T-helper 9 cell (primary cell): ENCODE measurements at regions not wholly inside any gene's neighbourhood (a gene's known extent, or its start where the extent isn't known, plus 50 kb on each side); places are given as distances from the start of the nearest gene placed in this dataset.
A peak's percentile ranks its signal among the peaks of the same experiment; 100 is the strongest.

Experiments used
- DNase-seq: peaks from one replicate; pipeline ENCODE4 v3.0.0-alpha.2; 2020

- DNase-seq = no peak
Observed at GRCh38 chr2:172153156-172153555, 50.5 kb upstream of the DLX2 start.

GRCh38 chr2:172153757-172154156 lies 51.1 kb upstream of the DLX2 start:
- DNase-seq = no peak

- DNase-seq = no peak
Observed at GRCh38 chr2:172155752-172156151, 53.1 kb upstream of the DLX2 start.

GRCh38 chr2:172160839-172161238 lies 58.1 kb upstream of the DLX2 start:
- no peak for DNase-seq

- no peak for DNase-seq
Observed at GRCh38 chr2:172162225-172162733, 59.6 kb upstream of the DLX2 start.

GRCh38 chr2:172162739-172163336 lies 60.1 kb upstream of the DLX2 start:
- no peak for DNase-seq

GRCh38 chr2:172168917-172169346 lies 66.2 kb upstream of the DLX2 start:
- DNase-seq = no peak

- no peak for DNase-seq
Observed at GRCh38 chr2:172169611-172170010, 66.9 kb upstream of the DLX2 start.

- peak; percentile 56 for DNase-seq
Observed at GRCh38 chr2:172172513-172173173, 69.9 kb upstream of the DLX2 start.

GRCh38 chr2:172173174-172173706 lies 70.5 kb upstream of the DLX2 start:
- no peak for DNase-seq

- no peak for DNase-seq
Observed at GRCh38 chr2:172177581-172177980, 74.9 kb upstream of the DLX2 start.

GRCh38 chr2:172177996-172178395 lies 75.3 kb upstream of the DLX2 start:
- no peak for DNase-seq

- no peak for DNase-seq
Observed at GRCh38 chr2:172179045-172179701, 76.5 kb upstream of the DLX2 start.

- DNase-seq = no peak
Observed at GRCh38 chr2:172181840-172182239, 79.1 kb upstream of the DLX2 start.

- no peak for DNase-seq
Observed at GRCh38 chr2:172182624-172183023, 79.9 kb upstream of the DLX2 start.

- no peak for DNase-seq
Observed at GRCh38 chr2:172193331-172194089, 90.8 kb upstream of the DLX2 start.

- no peak for DNase-seq
Observed at GRCh38 chr2:172195836-172196376, 93.2 kb upstream of the DLX2 start.

GRCh38 chr2:172196768-172197431 lies 94.2 kb upstream of the DLX2 start:
- DNase-seq = no peak

- DNase-seq = no peak
Observed at GRCh38 chr2:172198361-172198760, 95.7 kb upstream of the DLX2 start.

GRCh38 chr2:172198908-172199307 lies 96.2 kb upstream of the DLX2 start:
- DNase-seq = no peak

GRCh38 chr2:172200495-172201085 lies 97.9 kb upstream of the DLX2 start:
- no peak for DNase-seq

- no peak for DNase-seq
Observed at GRCh38 chr2:172204309-172204708, 101.6 kb upstream of the DLX2 start.
